ENCODE measurements at regions not wholly inside any gene's neighbourhood (a gene's known extent, or its start where the extent isn't known, plus 50 kb on each side); places are given as distances from the start of the nearest gene placed in this dataset.

GRCh38 chr4:18297684-18298083 is 276.1 kb upstream of the LCORL start:
- TF ChIP-seq, protein P1, sequence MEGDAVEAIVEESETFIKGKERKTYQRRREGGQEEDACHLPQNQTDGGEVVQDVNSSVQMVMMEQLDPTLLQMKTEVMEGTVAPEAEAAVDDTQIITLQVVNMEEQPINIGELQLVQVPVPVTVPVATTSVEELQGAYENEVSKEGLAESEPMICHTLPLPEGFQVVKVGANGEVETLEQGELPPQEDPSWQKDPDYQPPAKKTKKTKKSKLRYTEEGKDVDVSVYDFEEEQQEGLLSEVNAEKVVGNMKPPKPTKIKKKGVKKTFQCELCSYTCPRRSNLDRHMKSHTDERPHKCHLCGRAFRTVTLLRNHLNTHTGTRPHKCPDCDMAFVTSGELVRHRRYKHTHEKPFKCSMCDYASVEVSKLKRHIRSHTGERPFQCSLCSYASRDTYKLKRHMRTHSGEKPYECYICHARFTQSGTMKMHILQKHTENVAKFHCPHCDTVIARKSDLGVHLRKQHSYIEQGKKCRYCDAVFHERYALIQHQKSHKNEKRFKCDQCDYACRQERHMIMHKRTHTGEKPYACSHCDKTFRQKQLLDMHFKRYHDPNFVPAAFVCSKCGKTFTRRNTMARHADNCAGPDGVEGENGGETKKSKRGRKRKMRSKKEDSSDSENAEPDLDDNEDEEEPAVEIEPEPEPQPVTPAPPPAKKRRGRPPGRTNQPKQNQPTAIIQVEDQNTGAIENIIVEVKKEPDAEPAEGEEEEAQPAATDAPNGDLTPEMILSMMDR (IDR thresholded peaks at IDR 0.05), result no peak
- TF ChIP-seq POLR2A (IDR thresholded peaks at IDR 0.05) (no peak), EP300 (IDR thresholded peaks at IDR 0.05) (no peak), POLR2AphosphoS5 (IDR thresholded peaks at IDR 0.05) (no peak)
